Trophoblast cell (in vitro differentiated cells and primary cell): ENCODE measurements at regions not wholly inside any gene's neighbourhood (a gene's known extent, or its start where the extent isn't known, plus 50 kb on each side); places are given as distances from the start of the nearest gene placed in this dataset.

Experiments used
- DNase-seq, 2 donors: peaks; one replicate each; pipeline ENCODE4 v3.0.0-alpha.2; 2016
- H2AFZ ChIP-seq: 2 replicates; pipeline ENCODE4 v1.6.1; 2013; ENCODE audit warnings: low read length, moderate library complexity, mild to moderate bottlenecking; ENCODE audit not compliant: insufficient read depth, poor library complexity
- H2AK5ac ChIP-seq: 2 replicates; pipeline ENCODE4 v1.6.1; 2013; ENCODE audit warnings: mild to moderate bottlenecking, low read length
- H2BK120ac ChIP-seq: 2 replicates; pipeline ENCODE4 v1.6.1; 2013; ENCODE audit warnings: low read length, mild to moderate bottlenecking, moderate library complexity; ENCODE audit not compliant: insufficient read depth, poor library complexity
- H2BK12ac ChIP-seq: 2 replicates; pipeline ENCODE4 v1.6.1; 2013; ENCODE audit warnings: mild to moderate bottlenecking, low read length, moderate library complexity
- H2BK5ac ChIP-seq: 2 replicates; pipeline ENCODE4 v1.6.1; 2013; ENCODE audit warnings: low read length, low read depth, moderate library complexity, mild to moderate bottlenecking; ENCODE audit not compliant: poor library complexity
- H3K14ac ChIP-seq: 2 replicates; pipeline ENCODE4 v1.6.1; 2013; ENCODE audit warnings: mild to moderate bottlenecking, low read length
- H3K18ac ChIP-seq: 2 replicates; pipeline ENCODE4 v1.6.1; 2013; ENCODE audit warnings: mild to moderate bottlenecking, low read length
- H3K23ac ChIP-seq: 2 replicates; pipeline ENCODE4 v1.6.1; 2013; ENCODE audit warnings: low read length
- H3K27ac ChIP-seq: 2 replicates; pipeline ENCODE4 v1.5.1; 2013; ENCODE audit warnings: low read depth, mild to moderate bottlenecking, inconsistent platforms, low read length, moderate library complexity
- H3K27me3 ChIP-seq: 2 replicates; pipeline ENCODE4 v1.6.1; 2013; ENCODE audit warnings: inconsistent platforms, mild to moderate bottlenecking, low read length, moderate library complexity; ENCODE audit not compliant: insufficient read depth
- H3K36me3 ChIP-seq, 2 experiments: 1 replicate in 1 of 2; 2 replicates in 1 of 2; pipeline ENCODE4 v1.6.1; 2013; ENCODE audit warnings: low read length in 2 of 2, mild to moderate bottlenecking in 2 of 2, moderate library complexity in 1 of 2; ENCODE audit not compliant: insufficient read depth in 2 of 2, control insufficient read depth in 1 of 2
- H3K4ac ChIP-seq: 2 replicates; pipeline ENCODE4 v1.6.1; 2013; ENCODE audit warnings: low read depth, mild to moderate bottlenecking, low read length, moderate library complexity
- H3K4me1 ChIP-seq, 2 experiments: 1 replicate in 1 of 2; 2 replicates in 1 of 2; pipeline ENCODE4 v1.6.1; 2013; ENCODE audit warnings: low read length in 2 of 2, mild to moderate bottlenecking in 2 of 2, moderate library complexity in 1 of 2; ENCODE audit not compliant: insufficient read depth in 2 of 2, control insufficient read depth in 1 of 2
- H3K4me2 ChIP-seq: 2 replicates; pipeline ENCODE4 v1.6.1; 2013; ENCODE audit warnings: inconsistent platforms, mild to moderate bottlenecking, low read length, moderate library complexity
- H3K4me3 ChIP-seq: 2 replicates; pipeline ENCODE4 v1.5.1; 2013; ENCODE audit warnings: mild to moderate bottlenecking, low read depth, low read length, inconsistent platforms
- H3K79me1 ChIP-seq: one replicate; pipeline ENCODE4 v1.6.1; 2013; ENCODE audit warnings: low read length
- H3K79me2 ChIP-seq: 2 replicates; pipeline ENCODE4 v1.6.1; 2013; ENCODE audit warnings: low read length, mild to moderate bottlenecking; ENCODE audit not compliant: control insufficient read depth, insufficient read depth, poor library complexity
- H3K9ac ChIP-seq: 2 replicates; pipeline ENCODE4 v1.6.1; 2013; ENCODE audit warnings: mild to moderate bottlenecking, low read length
- H3K9me3 ChIP-seq: 2 replicates; pipeline ENCODE4 v1.6.1; 2013; ENCODE audit warnings: low read depth, mild to moderate bottlenecking, control low read depth, inconsistent platforms, low read length; ENCODE audit not compliant: insufficient read depth
- H4K12ac ChIP-seq: 2 replicates; pipeline ENCODE4 v1.6.1; 2013; ENCODE audit warnings: low read depth, mild to moderate bottlenecking, low read length, moderate library complexity
- H4K8ac ChIP-seq: 2 replicates; pipeline ENCODE4 v1.6.1; 2013; ENCODE audit warnings: low read depth, mild to moderate bottlenecking, low read length, moderate library complexity
- H4K91ac ChIP-seq: one replicate; pipeline ENCODE4 v1.6.1; 2013; ENCODE audit warnings: low read depth, mild to moderate bottlenecking, low read length, moderate library complexity
- WGBS: extraction: QIAGEN DNeasy Blood & Tissue Kit; methylation state at CpG from one replicate; pipeline ENCODE4 v1.1.7; 2013; ENCODE audit warnings: missing lambda C conversion rate; ENCODE audit not compliant: insufficient read length, insufficient coverage; ENCODE audit errors: extremely low coverage; 5-methylcytosine and 5-hydroxymethylcytosine counted together

DNA sequence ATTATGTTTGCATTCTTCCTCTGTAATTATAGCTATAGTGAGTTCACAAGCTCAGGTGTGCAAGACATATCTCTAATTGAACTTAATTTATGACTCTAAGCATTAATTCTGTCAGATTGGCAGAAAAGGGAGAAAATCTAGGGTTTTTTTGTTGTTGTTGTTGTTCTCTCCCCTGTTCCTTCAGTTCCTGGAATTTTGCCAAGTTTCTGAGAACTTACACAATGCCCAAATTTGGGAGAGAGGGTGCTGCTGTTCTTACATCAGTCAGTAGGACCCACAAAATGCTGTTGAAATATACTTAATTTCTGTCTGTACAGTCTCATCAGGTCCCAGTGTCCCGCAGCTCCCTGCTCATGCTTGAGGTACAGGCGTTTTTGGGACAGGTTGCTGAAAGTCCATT lies 221.8 kb upstream of the RBMS1 start:
- no peak overlapping the region for H2BK12ac ChIP-seq
- no peak overlapping the region for H2AFZ ChIP-seq
- no peak for DNase-seq
- H3K79me2 ChIP-seq: no peaks in the 10 kb centered on the region
- H2BK5ac ChIP-seq: no peak overlapping the region
- WGBS: no CpG with 5 or more reads among the region's 2 CpGs
- H3K79me1 ChIP-seq: no peaks in the 10 kb centered on the region
- H3K4me3 ChIP-seq: no peak overlapping the region
- H3K4ac ChIP-seq: no peak overlapping the region
- H3K9me3 ChIP-seq: no peaks in the 10 kb centered on the region
- H3K4me2 ChIP-seq: no peak overlapping the region
- no peak overlapping the region for H3K9ac ChIP-seq
- H3K23ac ChIP-seq: no peak overlapping the region
- peaks cover 2% of the 10 kb centered on the region in 2 experiments for H3K4me1 ChIP-seq
- no peak overlapping the region for H4K8ac ChIP-seq
- no peak overlapping the region for H3K18ac ChIP-seq
- H2BK120ac ChIP-seq: no peak overlapping the region
- no peak overlapping the region for H2AK5ac ChIP-seq
- H3K27me3 ChIP-seq: no peaks in the 10 kb centered on the region
- H3K14ac ChIP-seq: no peak overlapping the region
- no peaks in the 10 kb centered on the region for H3K36me3 ChIP-seq
- no peak overlapping the region for H3K27ac ChIP-seq
- H4K91ac ChIP-seq: peak overlapping the region; percentile 20
- H4K12ac ChIP-seq: no peak overlapping the region

DNA sequence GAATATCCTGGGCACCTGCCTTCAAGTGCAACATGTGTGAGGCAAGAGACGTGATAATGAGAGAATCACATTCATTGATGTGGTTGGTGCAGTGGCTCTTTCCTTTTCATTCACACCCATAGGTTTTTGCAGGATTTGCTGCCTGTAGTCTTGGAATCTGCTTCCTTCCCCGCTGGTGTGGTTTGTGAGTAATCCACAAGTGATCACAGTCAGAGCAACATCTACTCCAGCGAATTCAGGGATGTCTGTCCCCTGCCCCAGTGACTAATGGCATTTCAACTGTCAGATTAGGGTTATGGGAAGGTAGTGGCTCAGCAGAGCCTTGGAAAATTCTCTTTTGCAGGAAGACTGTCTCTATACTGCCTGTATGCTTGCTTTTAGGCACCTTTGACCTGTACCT lies 225.5 kb upstream of the RBMS1 start:
- H4K8ac ChIP-seq: no peak overlapping the region
- H3K9me3 ChIP-seq: no peaks in the 10 kb centered on the region
- H2AK5ac ChIP-seq: no peak overlapping the region
- no peak overlapping the region for H4K12ac ChIP-seq
- H2BK120ac ChIP-seq: no peak overlapping the region
- no peak overlapping the region for H3K4me2 ChIP-seq
- no peaks in the 10 kb centered on the region for H3K79me1 ChIP-seq
- H3K79me2 ChIP-seq: no peaks in the 10 kb centered on the region
- no peak overlapping the region for H3K4me3 ChIP-seq
- no peaks in the 10 kb centered on the region for H3K27me3 ChIP-seq
- H2AFZ ChIP-seq: no peak overlapping the region
- WGBS: no CpG with 5 or more reads among the region's 3 CpGs
- DNase-seq: peak in 1 of 2 donors; percentile 13
- no peak overlapping the region for H3K14ac ChIP-seq
- no peak overlapping the region for H3K9ac ChIP-seq
- H3K23ac ChIP-seq: no peak overlapping the region
- peak overlapping the region; percentile 65 for H2BK12ac ChIP-seq
- H3K18ac ChIP-seq: no peak overlapping the region
- no peaks in the 10 kb centered on the region for H3K36me3 ChIP-seq
- no peak overlapping the region for H4K91ac ChIP-seq
- peak overlapping the region; percentile 3 for H3K27ac ChIP-seq
- H3K4me1 ChIP-seq: peaks cover 2% of the 10 kb centered on the region in 2 experiments
- no peak overlapping the region for H2BK5ac ChIP-seq
- no peak overlapping the region for H3K4ac ChIP-seq

DNA sequence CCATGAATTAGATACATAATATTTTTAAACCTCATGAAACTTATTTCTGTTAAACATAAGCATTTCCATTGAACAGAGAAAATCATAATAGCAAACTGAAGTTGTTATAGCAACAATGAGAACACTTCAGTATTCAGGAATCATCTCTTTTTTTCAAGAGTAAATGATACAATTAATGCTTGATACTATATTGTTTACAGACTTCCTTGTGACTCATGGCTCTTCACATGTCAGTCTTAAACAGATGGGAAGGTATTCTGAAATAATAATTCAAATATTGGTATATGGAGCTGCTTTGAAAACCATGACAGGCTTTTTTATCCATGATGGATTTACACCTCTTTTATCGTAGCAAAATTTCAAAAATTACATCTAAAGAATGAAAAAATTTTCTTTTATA lies 226.5 kb upstream of the RBMS1 start:
- no peak overlapping the region for H3K18ac ChIP-seq
- no peaks in the 10 kb centered on the region for H3K27me3 ChIP-seq
- H4K12ac ChIP-seq: no peak overlapping the region
- H4K8ac ChIP-seq: no peak overlapping the region
- H3K9me3 ChIP-seq: no peaks in the 10 kb centered on the region
- WGBS: no CpG with 5 or more reads among the region's 1 CpG
- no peak overlapping the region for H3K4me3 ChIP-seq
- no peak overlapping the region for H3K27ac ChIP-seq
- no peak overlapping the region for H3K23ac ChIP-seq
- no peak overlapping the region for H2AFZ ChIP-seq
- H3K79me1 ChIP-seq: no peaks in the 10 kb centered on the region
- H2AK5ac ChIP-seq: no peak overlapping the region
- H3K4me2 ChIP-seq: no peak overlapping the region
- no peak overlapping the region for H3K4ac ChIP-seq
- peaks cover 2% of the 10 kb centered on the region in 2 experiments for H3K4me1 ChIP-seq
- H3K79me2 ChIP-seq: no peaks in the 10 kb centered on the region
- H2BK120ac ChIP-seq: no peak overlapping the region
- H4K91ac ChIP-seq: no peak overlapping the region
- no peak for DNase-seq
- no peak overlapping the region for H2BK12ac ChIP-seq
- H2BK5ac ChIP-seq: no peak overlapping the region
- no peak overlapping the region for H3K9ac ChIP-seq
- no peak overlapping the region for H3K14ac ChIP-seq
- no peaks in the 10 kb centered on the region for H3K36me3 ChIP-seq

DNA sequence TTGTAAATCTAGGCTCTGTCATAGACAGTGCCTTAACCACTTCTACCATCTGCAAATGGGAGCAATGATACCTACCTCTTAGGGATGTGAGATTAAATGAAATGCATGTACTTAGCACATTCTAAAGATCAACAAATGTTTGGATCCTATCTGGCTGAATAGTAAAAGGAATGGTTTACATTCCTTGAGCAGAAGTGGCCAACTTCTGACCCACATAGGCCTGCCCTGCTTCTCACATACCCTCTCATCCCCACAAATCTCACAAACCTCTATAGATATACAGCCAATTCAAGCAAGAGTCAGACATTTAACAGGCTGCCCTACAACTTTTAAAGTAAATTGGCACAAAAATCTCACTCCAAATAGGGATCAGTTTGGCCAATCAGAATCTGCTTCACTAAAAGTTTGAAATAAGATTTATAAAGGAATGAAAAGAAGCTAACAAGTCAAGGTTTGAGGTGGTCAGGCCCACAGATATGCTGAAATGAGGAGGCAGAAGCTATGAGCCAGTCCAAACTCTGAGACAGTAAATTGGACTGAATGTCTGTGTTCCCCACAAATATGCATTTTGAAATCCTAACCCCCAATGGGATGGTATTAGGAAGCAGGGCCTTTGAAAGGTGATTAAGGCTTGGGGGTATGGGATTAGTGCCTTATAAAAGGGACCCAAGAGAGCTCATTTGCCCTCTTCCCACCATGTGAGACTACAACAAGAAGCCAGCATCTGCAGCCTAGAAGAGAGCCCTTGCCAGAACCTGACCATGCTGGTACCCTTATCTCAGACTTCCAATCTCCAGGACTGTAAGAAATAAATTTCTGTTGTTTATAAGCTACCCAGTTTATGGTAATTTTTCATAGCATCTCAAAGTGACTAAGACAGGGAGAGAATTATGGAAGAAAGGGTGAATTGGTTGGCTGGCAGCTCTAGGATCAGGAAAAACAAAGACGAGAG lies 227.8 kb upstream of the RBMS1 start:
- H3K4me3 ChIP-seq: no peak overlapping the region
- H3K79me2 ChIP-seq: no peaks in the 10 kb centered on the region
- H3K23ac ChIP-seq: peak overlapping the region; percentile 48
- no peak overlapping the region for H4K91ac ChIP-seq
- H2BK12ac ChIP-seq: no peak overlapping the region
- no peak overlapping the region for H2AFZ ChIP-seq
- no peak overlapping the region for H2BK5ac ChIP-seq
- no peak overlapping the region for H4K8ac ChIP-seq
- no peak overlapping the region for H4K12ac ChIP-seq
- no peaks in the 10 kb centered on the region for H3K36me3 ChIP-seq
- no peaks in the 10 kb centered on the region for H3K79me1 ChIP-seq
- H3K14ac ChIP-seq: no peak overlapping the region
- peaks cover 2% of the 10 kb centered on the region in 2 experiments for H3K4me1 ChIP-seq
- WGBS: no CpG with 5 or more reads among the region's 1 CpG
- H3K18ac ChIP-seq: no peak overlapping the region
- H3K9me3 ChIP-seq: no peaks in the 10 kb centered on the region
- H3K4me2 ChIP-seq: no peak overlapping the region
- no peak overlapping the region for H3K4ac ChIP-seq
- no peak overlapping the region for H3K9ac ChIP-seq
- H3K27ac ChIP-seq: no peak overlapping the region
- no peak overlapping the region for H2BK120ac ChIP-seq
- peak; percentile 61 to 84 for DNase-seq
- no peak overlapping the region for H2AK5ac ChIP-seq
- H3K27me3 ChIP-seq: no peaks in the 10 kb centered on the region
